Stimulated activated CD4-positive, alpha-beta T cell treated with anti-CD3 and anti-CD28 coated beads, Interleukin-1b, Interleukin-23, amount 100 ng/mL, for 4 hours (primary cell): ENCODE measurements at regions not wholly inside any gene's neighbourhood (a gene's known extent, or its start where the extent isn't known, plus 50 kb on each side); places are given as distances from the start of the nearest gene placed in this dataset.

Source experiments
- DNase-seq, 2 donors: peaks; one replicate each; pipeline ENCODE4 v3.0.0-alpha.2; 2020; ENCODE audit warnings: low read depth in 2 of 2

DNA sequence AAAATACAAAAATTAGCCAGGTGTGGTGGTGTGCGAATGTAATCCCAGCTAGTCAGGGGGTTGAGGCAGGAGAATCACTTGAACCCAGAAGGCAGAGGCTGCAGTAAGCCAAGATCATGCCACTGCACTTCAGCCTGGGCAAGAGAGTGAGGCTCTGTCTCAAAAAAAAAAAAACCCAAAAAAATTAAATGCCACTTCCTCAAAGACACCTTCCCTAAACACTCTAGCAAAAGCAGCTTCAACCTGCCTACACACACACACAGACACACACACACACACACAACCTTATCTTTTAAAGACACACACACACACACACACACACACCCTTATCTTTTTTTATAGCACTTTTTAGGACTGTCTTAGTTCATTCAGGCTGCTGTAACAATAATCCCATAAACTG lies 201.7 kb upstream of the PSMD7 start:
- no peak for DNase-seq

DNA sequence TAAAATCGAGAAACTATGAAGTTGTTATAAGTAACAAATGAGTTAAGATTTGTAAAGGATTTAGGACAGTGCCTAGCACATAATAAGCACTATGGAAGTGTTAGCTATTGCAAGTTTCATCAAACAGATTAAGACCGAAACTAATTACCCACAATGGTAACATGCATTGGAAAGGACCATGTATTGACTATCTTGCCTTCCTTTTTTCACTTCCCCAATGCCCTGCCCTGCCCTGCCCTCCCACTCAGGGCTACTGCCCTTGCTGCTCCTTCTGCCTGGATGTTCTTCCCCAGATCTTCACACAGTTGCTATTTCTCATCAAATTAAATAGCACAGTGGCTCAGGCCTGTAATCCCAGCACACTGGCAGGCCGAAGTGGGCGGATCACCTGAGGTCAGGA lies 202.1 kb upstream of the PSMD7 start:
- DNase-seq: no peak

DNA sequence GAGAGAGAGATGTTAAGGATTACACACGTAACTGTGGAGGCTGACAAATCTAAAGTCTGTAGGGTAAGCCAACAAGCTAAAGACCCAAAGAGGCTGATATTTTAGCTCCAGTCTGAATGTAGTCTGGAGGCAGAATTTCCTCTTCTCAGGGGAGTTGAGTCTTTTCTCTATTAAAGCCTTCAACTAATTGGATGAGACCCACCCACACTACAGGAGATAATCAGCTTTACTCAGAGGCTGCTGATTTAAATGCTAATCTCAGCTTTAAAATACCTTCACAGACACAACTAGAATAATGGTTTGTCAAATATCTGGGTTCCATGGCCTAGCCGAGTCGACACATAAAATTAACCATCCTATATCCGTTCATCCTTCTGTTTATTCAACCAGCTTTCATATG lies 204.3 kb upstream of the PSMD7 start:
- DNase-seq: no peak

DNA sequence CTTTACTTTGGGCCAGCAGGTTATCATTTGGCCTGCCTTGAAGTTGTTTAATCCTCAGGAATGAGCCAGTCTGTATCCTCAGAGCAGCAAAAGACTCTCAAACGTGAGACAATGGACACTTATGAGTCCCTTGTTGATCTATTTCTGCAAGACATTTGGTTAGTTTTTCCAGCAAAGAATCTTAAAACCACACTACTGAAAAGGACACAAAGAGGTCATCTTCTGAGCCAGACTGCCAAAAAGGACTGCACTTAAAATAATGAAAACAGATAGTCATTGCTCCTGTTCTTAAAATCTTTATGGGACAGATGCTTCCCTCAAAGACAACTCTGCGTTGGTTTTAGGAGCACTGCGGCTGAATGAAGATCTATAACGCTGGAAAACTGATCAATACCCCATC lies 205.7 kb upstream of the PSMD7 start:
- no peak for DNase-seq

DNA sequence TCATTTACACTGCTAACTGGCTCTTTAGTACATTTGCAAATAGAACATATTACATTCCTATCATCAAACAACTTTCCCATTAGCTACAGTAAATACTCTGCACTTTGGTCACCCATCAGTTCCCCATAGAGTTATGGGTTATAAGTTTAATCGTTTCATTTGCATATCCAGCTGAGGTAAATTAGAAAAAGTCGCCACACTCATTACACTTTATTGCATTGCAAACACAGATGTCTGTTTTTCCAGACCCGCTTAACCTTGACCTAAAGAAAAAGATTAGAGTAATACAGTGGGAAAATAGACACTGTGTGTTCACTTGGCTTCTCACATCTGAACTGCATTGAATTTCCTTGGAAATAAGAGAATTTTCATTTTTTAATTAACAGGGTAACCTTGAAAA lies 213.1 kb upstream of the PSMD7 start:
- no peak for DNase-seq

DNA sequence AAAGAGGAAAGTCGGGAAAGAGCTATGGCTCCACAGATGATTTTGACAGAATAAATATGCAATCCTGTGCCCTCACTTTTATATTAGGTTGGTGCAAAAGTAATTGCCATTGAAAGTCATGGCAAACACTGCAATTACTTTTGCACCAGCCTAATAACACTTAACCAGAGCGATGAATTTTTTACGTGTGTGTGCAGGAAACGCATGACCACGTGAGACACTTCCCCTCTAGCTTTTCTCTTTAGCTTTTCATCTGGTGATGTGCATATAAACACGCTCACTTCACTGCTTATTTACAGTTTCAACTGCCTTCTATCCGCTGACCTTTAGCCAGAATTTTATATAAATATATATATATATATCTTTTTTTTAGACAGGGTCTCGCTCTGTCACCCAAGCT lies 216.3 kb upstream of the PSMD7 start:
- no peak for DNase-seq

DNA sequence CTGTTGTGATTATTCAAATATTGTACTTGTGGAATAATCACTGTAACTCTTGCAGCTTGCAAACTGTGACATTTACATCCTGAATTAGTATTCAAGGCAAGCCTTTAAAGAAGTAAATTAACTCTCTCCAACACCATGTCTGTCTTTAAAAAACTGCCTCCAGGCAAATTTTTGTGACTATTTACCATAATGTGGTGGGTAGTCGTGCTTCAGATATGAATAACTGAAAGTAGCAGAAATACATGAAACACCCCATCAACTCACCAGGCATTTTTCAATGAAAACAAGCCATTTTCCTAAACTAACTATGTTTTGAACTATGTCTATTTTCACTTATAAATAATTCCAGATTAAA lies 217.4 kb upstream of the PSMD7 start:
- DNase-seq: no peak

DNA sequence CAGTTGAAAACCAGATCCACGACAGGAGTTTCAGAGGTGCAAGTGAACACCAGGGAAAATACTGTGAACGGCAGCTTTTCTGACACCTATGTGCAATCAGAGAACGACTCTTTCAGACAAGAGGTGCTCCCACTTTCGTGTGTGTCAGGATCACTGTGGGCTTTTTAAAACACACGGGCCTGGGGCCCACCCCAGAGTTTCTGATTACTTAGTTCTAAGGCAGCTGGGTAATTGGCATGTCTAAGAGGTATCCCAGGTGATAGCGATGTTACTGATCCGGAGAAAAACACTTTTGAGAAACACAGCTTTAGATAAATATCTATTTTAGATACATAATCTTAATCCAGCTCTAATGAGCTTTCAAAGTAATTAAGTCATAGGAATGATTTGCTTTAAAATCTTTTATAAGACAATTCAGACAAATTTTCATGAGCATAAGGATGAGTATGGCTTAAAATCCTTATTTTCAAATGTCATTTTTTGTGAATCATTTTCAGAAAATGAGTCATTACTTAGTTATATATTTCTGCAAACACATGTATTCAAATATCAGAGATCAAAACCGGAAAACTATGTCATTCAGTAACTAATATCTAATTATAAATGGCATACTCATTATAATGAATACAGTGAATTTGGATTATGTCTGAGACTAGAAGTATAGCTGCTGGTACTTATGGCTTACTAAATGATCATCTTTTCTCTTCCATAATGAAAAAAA lies 217.9 kb upstream of the PSMD7 start:
- no peak for DNase-seq

DNA sequence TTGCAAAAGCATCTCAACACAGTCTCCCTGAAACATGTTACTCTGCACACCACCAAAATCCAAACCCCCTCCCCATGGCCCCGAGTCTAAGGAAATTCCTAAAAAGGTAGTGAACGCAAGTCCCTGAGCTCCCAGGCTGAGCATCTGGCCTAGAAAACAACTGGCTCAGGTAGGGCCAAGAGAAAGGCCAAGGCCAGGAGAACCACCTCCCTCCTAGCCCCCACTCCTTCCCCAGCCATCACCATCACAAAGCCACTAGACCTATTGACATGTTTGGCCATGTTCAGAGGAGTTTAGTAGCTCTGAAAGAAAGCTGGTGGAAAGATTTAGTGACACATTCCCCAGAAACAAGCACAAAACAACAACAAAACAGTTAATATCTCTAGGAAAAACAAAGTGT lies 220.0 kb upstream of the PSMD7 start:
- no peak for DNase-seq

DNA sequence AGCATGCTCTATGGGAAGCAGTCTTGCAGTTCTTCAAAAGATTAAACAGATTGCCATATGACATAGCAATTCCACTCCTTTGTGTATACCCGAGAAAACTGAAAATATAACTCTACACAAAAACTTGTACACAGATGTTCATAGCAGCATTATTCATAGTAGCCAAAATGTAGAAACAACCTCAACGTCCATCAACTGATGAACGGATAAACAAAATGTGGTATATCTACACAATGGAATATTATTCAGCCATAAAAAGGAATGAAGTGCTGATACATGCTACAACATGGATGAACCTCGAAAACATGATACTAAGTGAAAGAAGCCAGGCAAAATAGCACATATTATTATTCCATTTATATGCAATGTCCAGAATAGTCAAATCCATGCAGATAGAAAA lies 221.2 kb upstream of the PSMD7 start:
- DNase-seq: no peak

DNA sequence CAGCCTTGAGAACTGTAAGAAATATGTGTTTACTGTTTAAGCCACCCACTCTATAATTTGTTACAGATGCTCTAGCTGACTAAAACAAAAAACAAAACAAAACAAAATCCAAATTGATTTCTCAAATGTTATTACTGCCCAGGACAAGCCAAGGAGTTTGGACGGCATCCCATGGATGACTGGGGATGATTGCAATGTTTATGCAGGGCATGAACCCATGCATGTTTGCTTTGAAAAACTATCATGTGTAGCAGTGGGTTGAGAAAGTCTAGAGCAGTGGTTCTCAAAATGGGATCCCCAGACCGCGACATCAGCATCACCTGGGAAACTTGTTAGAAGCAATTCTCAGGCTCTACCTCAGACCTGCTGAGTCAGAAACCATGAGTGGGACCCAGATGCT lies 223.2 kb upstream of the PSMD7 start:
- no peak for DNase-seq

DNA sequence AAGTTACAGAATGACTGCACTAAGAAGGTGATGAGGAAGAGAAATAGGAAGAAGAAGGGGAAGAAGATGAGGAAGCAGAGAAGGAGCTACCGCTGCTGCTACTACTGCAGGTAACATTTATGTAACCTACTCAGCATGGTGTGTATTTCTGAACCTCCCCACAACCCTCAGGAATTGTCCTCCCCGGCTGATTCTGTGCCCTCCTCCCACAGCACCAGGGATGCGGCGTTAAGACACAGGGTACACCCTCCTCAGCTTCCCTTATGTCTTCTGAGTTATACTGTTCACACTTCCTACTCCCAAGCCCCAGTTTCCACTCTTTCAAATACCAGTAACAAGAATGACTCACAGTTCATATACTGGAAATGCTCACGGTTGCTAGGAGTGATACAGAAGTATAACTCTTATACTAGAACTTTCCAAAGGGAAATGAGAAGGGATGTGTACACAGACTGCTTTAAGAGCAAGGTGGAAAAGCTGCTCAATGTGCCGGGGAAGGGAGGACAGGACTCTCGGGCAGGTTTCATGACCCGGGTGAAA lies 224.5 kb upstream of the PSMD7 start:
- no peak for DNase-seq

DNA sequence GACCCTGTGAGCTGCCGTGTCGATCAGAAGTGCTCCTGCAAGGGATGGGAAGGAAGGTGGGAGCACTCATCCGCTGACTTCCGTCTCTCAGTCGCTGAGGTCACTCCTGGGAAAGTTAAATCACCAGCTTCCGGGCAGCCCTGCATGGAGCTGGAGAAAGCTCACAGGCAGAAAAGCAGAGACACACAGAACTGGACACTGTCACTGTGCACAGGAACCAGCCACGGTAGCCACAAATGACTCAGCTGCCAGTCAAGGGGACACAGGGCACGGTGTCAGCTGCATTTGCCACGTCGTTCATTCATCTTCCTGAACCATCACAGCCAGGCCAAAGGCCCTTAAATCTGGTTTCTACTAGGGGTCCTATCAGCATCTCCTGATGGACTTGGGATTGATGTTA lies 226.4 kb upstream of the PSMD7 start:
- DNase-seq: no peak

DNA sequence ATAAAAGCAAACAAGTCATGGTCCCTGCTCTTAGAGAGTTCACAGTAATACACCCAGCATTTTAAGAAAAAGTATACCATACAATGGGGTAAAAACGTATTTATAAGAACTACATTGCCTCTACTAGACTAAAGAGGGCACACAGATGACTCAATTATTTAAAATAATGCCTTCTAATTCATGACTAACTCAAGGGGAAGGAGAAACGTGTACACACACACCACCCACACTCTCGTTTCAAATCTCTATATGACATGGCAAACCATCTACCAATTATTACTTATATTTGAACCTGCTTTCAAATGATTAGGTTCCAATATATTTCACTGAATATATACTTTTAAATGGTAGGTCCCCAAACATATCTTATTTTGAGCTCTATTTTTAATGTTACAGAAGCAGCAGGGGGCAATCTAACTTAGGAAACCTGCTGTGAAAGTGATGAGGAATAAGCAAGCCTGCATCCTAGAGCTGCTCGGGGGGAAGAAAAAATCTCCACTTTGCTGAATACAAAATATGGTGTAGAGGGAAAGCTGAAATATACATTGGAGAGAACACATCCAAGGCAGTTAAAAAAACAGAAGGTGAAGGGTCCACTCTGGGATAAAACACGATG lies 232.4 kb upstream of the PSMD7 start:
- DNase-seq: no peak

DNA sequence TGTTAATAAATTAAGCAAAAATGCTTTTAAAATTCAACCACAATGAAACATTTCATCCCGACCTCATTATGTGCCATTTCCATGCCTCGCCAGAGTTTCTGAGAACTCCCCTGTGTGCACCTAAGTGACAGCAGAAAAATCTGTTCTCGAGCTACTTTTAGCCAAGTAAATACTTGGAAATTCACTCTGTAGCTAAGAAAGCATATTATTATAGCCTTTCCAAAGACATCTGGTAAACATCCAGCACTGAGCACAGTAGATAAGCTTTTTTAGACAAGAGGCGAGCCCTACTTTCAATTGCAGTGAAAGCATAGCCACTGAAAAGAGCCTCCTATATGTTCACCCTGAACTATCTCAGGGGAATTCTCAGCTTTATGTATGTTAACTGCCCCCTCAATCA lies 242.8 kb upstream of the PSMD7 start:
- no peak for DNase-seq

DNA sequence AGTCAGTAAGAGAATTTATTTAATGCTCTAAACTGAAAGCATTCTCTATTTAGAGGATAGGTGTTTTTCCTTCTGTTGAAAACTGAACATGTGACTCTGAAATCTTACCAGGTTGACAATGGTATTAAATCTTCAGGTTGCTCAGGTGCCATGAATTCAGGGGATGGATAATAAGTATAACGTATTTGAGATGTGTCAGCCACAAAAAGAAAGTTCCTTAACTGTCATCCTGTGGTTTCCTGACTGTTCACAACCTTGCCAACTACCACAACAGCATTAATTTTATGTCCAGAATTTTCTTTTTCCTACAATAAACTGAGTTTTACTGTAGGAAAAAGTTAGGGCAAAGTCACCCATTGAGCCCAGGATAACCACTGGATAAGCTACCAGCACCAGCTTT lies 243.3 kb upstream of the PSMD7 start:
- no peak for DNase-seq

DNA sequence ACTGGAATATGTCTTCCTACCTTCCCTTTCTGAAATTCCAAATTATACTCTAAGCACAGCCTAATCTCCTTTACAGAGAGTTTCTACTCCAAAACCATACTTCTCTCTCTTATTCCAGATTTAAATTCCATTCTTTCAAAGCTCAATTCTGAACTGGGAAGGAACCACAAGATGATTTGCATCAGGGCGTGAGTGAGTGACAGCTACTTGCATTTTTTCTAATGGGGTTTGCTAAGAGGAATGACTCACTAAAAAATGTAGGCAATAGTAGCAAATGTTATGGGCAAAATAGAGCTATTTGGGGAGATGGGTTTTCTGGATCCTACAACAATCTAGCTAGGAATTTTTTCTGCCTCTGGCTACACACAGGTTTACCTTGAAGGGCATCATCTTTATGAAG lies 244.6 kb upstream of the PSMD7 start:
- no peak for DNase-seq

DNA sequence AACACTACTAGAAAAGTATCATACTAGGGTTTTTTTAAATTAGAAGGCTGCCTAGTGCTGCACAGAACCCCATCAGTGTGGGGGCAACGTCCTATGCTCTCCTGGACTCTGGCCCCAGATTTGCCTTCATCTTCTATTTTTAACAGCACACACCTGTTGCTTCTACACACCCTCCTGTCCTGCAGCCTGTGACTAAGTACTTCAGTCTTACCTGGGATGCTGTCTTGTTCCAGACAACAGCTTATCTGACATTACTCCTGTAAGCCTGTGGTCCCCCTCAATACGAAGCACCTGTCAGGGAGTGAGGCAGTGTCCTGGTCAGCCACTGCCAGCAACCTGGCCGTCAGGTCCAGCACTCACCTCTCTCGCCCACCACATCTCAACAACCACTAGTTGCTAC lies 247.6 kb upstream of the PSMD7 start:
- no peak for DNase-seq

DNA sequence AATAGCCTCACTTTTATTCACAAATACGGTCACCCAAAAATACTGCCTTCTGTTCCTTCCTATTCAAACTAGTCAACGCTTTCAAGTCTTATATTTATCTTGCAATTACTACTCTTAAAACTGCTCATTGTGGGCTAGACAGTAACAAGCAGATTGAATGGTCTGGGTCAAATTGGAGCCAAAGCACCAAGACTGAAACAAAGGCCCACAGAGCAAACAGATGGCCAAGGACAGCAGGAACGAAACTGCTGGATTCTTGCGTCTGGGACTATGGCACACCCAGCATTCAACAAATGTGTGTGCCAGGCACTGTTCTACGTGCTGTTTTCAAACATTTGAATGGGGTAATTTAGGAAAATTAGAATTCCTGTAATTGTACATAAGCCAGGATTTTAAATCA lies 250.1 kb upstream of the PSMD7 start:
- DNase-seq: no peak

DNA sequence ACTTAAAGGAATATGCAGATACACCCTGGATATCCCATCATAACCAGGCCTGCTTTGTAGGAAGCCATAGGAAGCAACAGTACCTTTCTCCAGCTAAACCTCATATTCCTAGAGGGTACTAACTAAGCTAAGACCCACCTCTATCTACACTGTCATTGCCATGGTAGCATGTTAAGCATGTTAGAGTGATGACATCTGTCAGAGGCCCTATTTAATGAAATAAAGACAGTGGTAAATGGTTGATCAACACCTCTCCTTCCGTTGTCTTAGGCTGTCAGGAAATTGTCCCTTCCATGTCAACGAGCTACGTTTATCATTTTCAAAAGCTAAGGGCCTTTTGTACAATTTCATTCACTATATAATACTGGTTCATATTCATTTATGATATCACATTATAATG lies 251.1 kb upstream of the PSMD7 start:
- no peak for DNase-seq

DNA sequence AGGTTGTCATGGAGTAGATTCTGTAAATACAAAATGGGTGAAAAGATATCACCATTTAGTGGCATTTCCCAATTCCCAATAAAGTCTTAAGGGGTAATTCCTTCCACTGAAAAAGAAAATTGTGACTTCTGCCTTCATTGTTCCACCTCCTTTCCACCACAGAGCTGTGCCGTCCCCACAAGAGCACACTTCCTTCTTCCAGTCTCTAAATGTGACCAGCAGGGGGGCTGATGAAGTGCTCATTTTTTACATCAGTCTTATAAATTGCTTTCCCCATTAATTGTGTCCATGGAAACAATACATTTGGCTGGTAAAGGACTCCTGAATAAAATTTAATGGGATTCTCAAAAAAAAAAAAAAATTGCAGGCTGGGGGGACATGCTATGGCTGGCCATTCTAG lies 260.8 kb upstream of the PSMD7 start:
- DNase-seq: no peak

DNA sequence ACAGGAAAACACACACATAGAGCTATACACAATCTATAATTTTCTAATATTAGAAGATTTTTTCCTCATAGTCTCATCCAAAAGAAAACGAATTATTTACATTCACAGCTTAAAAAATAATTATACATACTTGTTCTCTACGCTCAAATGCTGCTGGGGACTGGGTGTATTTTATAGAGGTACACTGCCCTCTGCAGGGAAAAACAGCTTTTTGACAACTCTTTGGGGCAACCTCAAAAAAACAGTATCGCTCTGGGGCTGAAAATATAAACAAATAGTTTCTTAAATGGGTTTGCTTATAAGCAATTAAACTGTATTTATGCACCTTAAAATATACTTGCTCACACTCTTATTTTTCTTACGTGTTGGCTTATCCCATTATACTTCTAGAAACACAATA lies 261.8 kb upstream of the PSMD7 start:
- DNase-seq: no peak

DNA sequence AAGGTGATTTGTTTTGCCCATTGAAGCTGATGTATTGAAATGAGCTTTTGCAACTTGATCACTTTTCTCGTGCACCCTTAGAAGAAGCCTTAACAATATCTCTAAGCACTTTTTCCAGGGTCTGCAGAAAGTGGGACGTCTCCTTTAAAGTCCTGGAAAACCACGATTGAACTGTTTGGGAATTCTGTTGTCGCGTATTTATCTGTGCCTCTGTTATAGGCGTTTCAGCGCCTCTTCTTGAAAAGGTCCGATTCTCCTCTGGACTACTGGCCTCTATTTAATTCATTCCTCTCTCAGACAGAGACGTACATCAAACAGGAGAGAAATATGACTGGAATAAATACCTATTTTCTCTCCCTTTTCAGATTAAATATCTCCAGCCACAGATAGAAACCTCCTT lies 262.4 kb upstream of the PSMD7 start:
- no peak for DNase-seq

DNA sequence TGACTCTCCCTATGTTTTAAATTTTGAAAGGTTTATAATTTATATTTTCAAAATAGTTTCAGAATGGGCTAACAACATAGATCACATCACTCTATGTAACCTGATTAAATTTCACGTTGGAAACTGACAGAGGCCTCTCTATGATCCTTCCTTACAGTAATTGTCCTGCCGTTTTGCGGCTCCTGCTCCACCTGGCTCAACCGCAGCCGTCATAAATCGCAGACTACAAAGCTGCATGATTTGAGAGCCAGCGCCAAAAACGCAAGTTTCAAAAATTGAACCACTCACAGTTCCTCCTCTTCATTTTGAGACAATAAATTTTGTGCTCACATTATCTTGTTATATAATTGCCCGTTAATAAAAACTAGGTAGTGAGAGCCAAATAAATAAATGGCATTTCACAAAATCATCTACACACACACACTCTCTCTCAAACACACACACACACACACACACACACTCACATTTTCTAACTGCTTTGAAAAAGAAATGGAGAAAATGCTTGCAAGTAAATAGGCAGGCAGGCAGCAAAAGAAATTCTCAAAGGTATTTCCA lies 263.1 kb upstream of the PSMD7 start:
- no peak for DNase-seq
